CD14-positive monocyte (primary cell): ENCODE measurements at regions not wholly inside any gene's neighbourhood (a gene's known extent, or its start where the extent isn't known, plus 50 kb on each side); places are given as distances from the start of the nearest gene placed in this dataset.

ENCODE experiments used
- DNase-seq, 3 donors: peaks; one replicate each; pipeline ENCODE4 v3.0.0-alpha.2; 2011 to 2022
- H2AFZ ChIP-seq: 2 replicates; pipeline ENCODE4 v1.6.0; 2012; ENCODE audit warnings: mild to moderate bottlenecking, low read depth, low read length, inconsistent platforms; ENCODE audit not compliant: insufficient read depth, poor library complexity, severe bottlenecking
- H3K27ac ChIP-seq, 2 donors: 1 replicate in 1 of 2; 2 replicates in 1 of 2; pipeline ENCODE4 v1.5.1; 2012 to 2013; ENCODE audit warnings: low read length in 2 of 2, control low read depth in 1 of 2, inconsistent platforms in 1 of 2, low read depth in 1 of 2, mild to moderate bottlenecking in 1 of 2
- H3K27me3 ChIP-seq, 2 donors: one replicate each; pipeline versions ENCODE4 v1.6.0 to v1.6.1; 2011 to 2013; ENCODE audit warnings: low read length in 2 of 2; ENCODE audit not compliant: control insufficient read depth in 2 of 2, insufficient read depth in 2 of 2
- H3K36me3 ChIP-seq, 2 donors: replicated peaks in 1 of 2; 1 replicate in 1 of 2; 2 replicates in 1 of 2; pipeline versions ENCODE4 v1.5.1 to v1.6.1; 2012 to 2013; ENCODE audit warnings: low read length in 2 of 2, control low read depth in 1 of 2, inconsistent platforms in 1 of 2, mild to moderate bottlenecking in 1 of 2; ENCODE audit not compliant: insufficient read depth in 2 of 2, control insufficient read depth in 1 of 2
- H3K4me1 ChIP-seq, 2 donors: 1 replicate in 1 of 2; 2 replicates in 1 of 2; pipeline versions ENCODE4 v1.5.1 to v1.6.1; 2012 to 2013; ENCODE audit warnings: low read length in 2 of 2, control low read depth in 1 of 2, inconsistent platforms in 1 of 2, mild to moderate bottlenecking in 1 of 2, moderate library complexity in 1 of 2; ENCODE audit not compliant: insufficient read depth in 2 of 2, control insufficient read depth in 1 of 2
- H3K4me2 ChIP-seq: replicated peaks from 2 replicates; pipeline ENCODE3; 2012; ENCODE audit warnings: low read length, moderate library complexity, mild to moderate bottlenecking; ENCODE audit not compliant: poor library complexity, severe bottlenecking; ENCODE audit errors: extremely low read depth
- H3K4me3 ChIP-seq, 3 experiments: fragments of 200-600 bp in 1 of 3; sonication (generic) in 1 of 3; replicated peaks in 1 of 3; 1 replicate in 2 of 3; 2 replicates in 1 of 3; pipeline ENCODE4 v1.5.1; 2011 to 2013; ENCODE audit warnings: low read length in 3 of 3, mild to moderate bottlenecking in 3 of 3, control low read depth in 2 of 3, low read depth in 2 of 3, inconsistent platforms in 1 of 3, moderate library complexity in 1 of 3
- H3K79me2 ChIP-seq: 2 replicates; pipeline ENCODE4 v1.6.0; 2012; ENCODE audit warnings: mild to moderate bottlenecking, control low read depth, inconsistent platforms, low read length, moderate library complexity; ENCODE audit not compliant: insufficient read depth
- H3K9ac ChIP-seq: 2 replicates; pipeline ENCODE4 v1.6.0; 2017; ENCODE audit warnings: low read length, mild to moderate bottlenecking; ENCODE audit not compliant: insufficient read depth, poor library complexity, severe bottlenecking
- H3K9me3 ChIP-seq, 2 donors: replicated peaks in 1 of 2; 1 replicate in 1 of 2; 2 replicates in 1 of 2; pipeline versions ENCODE4 v1.5.1 to v1.6.1; 2012 to 2013; ENCODE audit warnings: low read length in 2 of 2, control low read depth in 1 of 2; ENCODE audit not compliant: control insufficient read depth in 1 of 2, insufficient read depth in 1 of 2
- H4K20me1 ChIP-seq: 2 replicates; pipeline ENCODE4 v1.6.0; 2012; ENCODE audit warnings: mild to moderate bottlenecking, low read length, control low read depth, moderate library complexity; ENCODE audit not compliant: insufficient read depth
- H3K27ac Mint-ChIP-seq, 7 donors: one replicate each; pipeline ENCODE4 v1.8.0; 2020; ENCODE audit warnings: mild to moderate bottlenecking in 7 of 7, mixed read lengths in 7 of 7, moderate library complexity in 6 of 7, inconsistent platforms in 2 of 7
- H3K27me3 Mint-ChIP-seq, 3 donors: one replicate each; pipeline ENCODE4 v1.8.0; 2021 to 2022; ENCODE audit warnings: low read depth in 3 of 3, mild to moderate bottlenecking in 3 of 3, mixed read lengths in 3 of 3, moderate library complexity in 3 of 3, inconsistent platforms in 1 of 3
- H3K36me3 Mint-ChIP-seq, 2 donors: one replicate each; pipeline ENCODE4 v1.8.0; 2020; ENCODE audit warnings: mixed read lengths in 2 of 2, inconsistent platforms in 1 of 2, mild to moderate bottlenecking in 1 of 2
- H3K4me1 Mint-ChIP-seq: one replicate; pipeline ENCODE4 v1.8.0; 2020; ENCODE audit warnings: mild to moderate bottlenecking, mixed read lengths
- H3K4me3 Mint-ChIP-seq, 2 donors: one replicate each; pipeline ENCODE4 v1.8.0; 2020; ENCODE audit warnings: mild to moderate bottlenecking in 2 of 2, mixed read lengths in 2 of 2, moderate library complexity in 1 of 2
- H3K9me3 Mint-ChIP-seq, 7 donors: one replicate each; pipeline ENCODE4 v1.8.0; 2020 to 2022; ENCODE audit warnings: mixed read lengths in 7 of 7, mild to moderate bottlenecking in 6 of 7, moderate library complexity in 6 of 7, inconsistent platforms in 2 of 7
- WGBS: methylation state at CpG from one replicate; pipeline ENCODE4 v1.1.5; 2013; ENCODE audit warnings: missing lambda C conversion rate; ENCODE audit not compliant: insufficient coverage; 5-methylcytosine and 5-hydroxymethylcytosine counted together
- intact Hi-C, 2 donors: fragments of 100-400 bp; cut with micrococcal nuclease; formaldehyde crosslinking; loops; one replicate each; pipeline versions ENCODE4 v1.15.0 to v1.15.1; 2023
- TF ChIP-seq, protein P1 (sequence below): fragments of 200-600 bp; IDR thresholded peaks from one replicate; pipeline ENCODE4 v1.8.0; 2022; ENCODE audit warnings: antibody characterized with exemption, mild to moderate bottlenecking

DNA sequence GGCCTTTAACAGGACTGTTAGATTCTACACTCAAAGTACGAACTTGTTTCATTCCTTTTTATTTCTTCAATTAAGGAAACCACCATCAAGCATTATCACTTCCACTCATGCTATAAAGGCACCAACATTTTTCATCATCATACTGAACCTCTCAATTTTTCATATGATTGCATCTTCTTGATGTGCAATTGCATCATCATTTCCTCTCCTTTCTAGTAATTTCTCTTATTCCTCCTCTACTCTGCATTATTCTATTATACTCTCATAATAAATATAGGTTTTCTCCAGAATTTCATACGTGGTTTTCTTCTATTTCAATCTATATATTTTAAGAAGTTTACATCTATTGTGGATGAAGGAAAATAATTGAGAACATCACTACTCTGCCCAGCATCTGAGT lies 506.2 kb upstream of the ZNF385D start:
- DNase-seq = no peak
- Mint-ChIP-seq H3K4me3 (no peak overlapping the region), H3K4me1 (no peaks in the 10 kb centered on the region), H3K36me3 (no peaks in the 10 kb centered on the region), H3K27ac (no peak overlapping the region), H3K27me3 (peaks cover 0 to 2% (median 2%) of the 10 kb centered on the region in 3 donors), H3K9me3 (peaks cover 0 to 3% (median 0%) of the 10 kb centered on the region in 7 donors)
- Histone ChIP-seq H2AFZ (no peak overlapping the region), H3K27me3 (no peaks in the 10 kb centered on the region), H3K4me2 (no peak overlapping the region), H3K36me3 (no peaks in the 10 kb centered on the region), H3K79me2 (no peaks in the 10 kb centered on the region), H3K27ac (no peak overlapping the region), H4K20me1 (no peaks in the 10 kb centered on the region), H3K9me3 (no peaks in the 10 kb centered on the region), H3K9ac (no peak overlapping the region), H3K4me3 (no peak overlapping the region), H3K4me1 (no peaks in the 10 kb centered on the region)
- intact Hi-C loops = no loop called here
- WGBS = 55% methylated on average over 1 of the region's 2 CpGs
- TF ChIP-seq, protein P1, sequence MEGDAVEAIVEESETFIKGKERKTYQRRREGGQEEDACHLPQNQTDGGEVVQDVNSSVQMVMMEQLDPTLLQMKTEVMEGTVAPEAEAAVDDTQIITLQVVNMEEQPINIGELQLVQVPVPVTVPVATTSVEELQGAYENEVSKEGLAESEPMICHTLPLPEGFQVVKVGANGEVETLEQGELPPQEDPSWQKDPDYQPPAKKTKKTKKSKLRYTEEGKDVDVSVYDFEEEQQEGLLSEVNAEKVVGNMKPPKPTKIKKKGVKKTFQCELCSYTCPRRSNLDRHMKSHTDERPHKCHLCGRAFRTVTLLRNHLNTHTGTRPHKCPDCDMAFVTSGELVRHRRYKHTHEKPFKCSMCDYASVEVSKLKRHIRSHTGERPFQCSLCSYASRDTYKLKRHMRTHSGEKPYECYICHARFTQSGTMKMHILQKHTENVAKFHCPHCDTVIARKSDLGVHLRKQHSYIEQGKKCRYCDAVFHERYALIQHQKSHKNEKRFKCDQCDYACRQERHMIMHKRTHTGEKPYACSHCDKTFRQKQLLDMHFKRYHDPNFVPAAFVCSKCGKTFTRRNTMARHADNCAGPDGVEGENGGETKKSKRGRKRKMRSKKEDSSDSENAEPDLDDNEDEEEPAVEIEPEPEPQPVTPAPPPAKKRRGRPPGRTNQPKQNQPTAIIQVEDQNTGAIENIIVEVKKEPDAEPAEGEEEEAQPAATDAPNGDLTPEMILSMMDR = no peak

DNA sequence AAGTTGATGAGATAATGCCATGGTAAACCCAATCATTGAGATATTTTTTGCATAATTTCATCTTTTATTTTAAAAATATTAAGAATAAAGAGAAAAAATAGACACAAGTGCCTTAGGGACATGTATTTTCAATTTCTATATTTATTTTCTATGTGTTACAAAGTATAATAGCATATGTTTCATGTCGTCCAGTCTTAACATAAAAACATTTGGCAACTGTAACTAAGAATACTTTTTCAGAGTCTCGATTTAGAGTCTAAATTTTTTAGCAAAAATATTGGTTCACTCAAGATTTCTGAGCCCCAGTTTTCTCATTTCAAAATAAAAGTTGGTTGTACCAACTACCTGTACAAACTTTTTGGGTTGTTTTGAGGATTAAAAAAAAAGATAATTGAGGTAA lies 511.4 kb upstream of the ZNF385D start:
- no peaks in the 10 kb centered on the region for H3K79me2 ChIP-seq
- WGBS = no CpG with 5 or more reads among the region's 2 CpGs
- no peak overlapping the region for H3K4me2 ChIP-seq
- no peaks in the 10 kb centered on the region for H3K9me3 ChIP-seq
- Mint-ChIP-seq H3K9me3 (peaks cover 0 to 3% (median 0%) of the 10 kb centered on the region in 7 donors), H3K36me3 (no peaks in the 10 kb centered on the region), H3K4me1 (peaks cover 5% of the 10 kb centered on the region), H3K27me3 (peaks cover 0 to 2% (median 2%) of the 10 kb centered on the region in 3 donors), H3K27ac (no peak overlapping the region), H3K4me3 (no peak overlapping the region)
- DNase-seq = no peak
- H3K27me3 ChIP-seq = no peaks in the 10 kb centered on the region
- H3K36me3 ChIP-seq = no peaks in the 10 kb centered on the region
- intact Hi-C loops = no loop called here
- no peak overlapping the region for H3K4me3 ChIP-seq
- no peak overlapping the region for H3K27ac ChIP-seq
- no peak overlapping the region for H3K9ac ChIP-seq
- TF ChIP-seq, protein P1 = no peak
- no peaks in the 10 kb centered on the region for H4K20me1 ChIP-seq
- H3K4me1 ChIP-seq = no peaks in the 10 kb centered on the region
- H2AFZ ChIP-seq = no peak overlapping the region
